H9 (cell line): ENCODE measurements at regions not wholly inside any gene's neighbourhood (a gene's known extent, or its start where the extent isn't known, plus 50 kb on each side); places are given as distances from the start of the nearest gene placed in this dataset.

Experiments
- DNase-seq: peaks from one replicate; pipeline ENCODE4 v3.0.0-alpha.2; 2017
- H2AFZ ChIP-seq: one replicate; pipeline ENCODE4 v1.6.1; 2013; ENCODE audit warnings: mild to moderate bottlenecking, low read length, control low read depth, moderate library complexity
- H2AK5ac ChIP-seq: 2 replicates; pipeline ENCODE4 v1.6.1; 2013; ENCODE audit warnings: low read length, control low read depth, mixed read lengths; ENCODE audit not compliant: insufficient read length
- H2BK120ac ChIP-seq: one replicate; pipeline ENCODE4 v1.6.1; 2013; ENCODE audit warnings: low read depth, mild to moderate bottlenecking, low read length, control low read depth, inconsistent platforms; ENCODE audit not compliant: poor library complexity, severe bottlenecking
- H2BK12ac ChIP-seq: 2 replicates; pipeline ENCODE4 v1.6.1; 2013; ENCODE audit warnings: low read length, control low read depth, mixed read lengths, low read depth; ENCODE audit not compliant: insufficient read length
- H2BK15ac ChIP-seq: 2 replicates; pipeline ENCODE4 v1.6.1; 2013; ENCODE audit warnings: low read depth, low read length, control low read depth
- H2BK20ac ChIP-seq: one replicate; pipeline ENCODE4 v1.6.1; 2013; ENCODE audit warnings: low read depth, mild to moderate bottlenecking, low read length, control low read depth, inconsistent platforms; ENCODE audit not compliant: poor library complexity, severe bottlenecking
- H2BK5ac ChIP-seq: 2 replicates; pipeline ENCODE4 v1.6.1; 2013; ENCODE audit warnings: low read length, control low read depth, mixed read lengths; ENCODE audit not compliant: insufficient read length
- H3K14ac ChIP-seq: 2 replicates; pipeline ENCODE4 v1.6.1; 2013; ENCODE audit warnings: low read length, control low read depth; ENCODE audit not compliant: insufficient read depth
- H3K18ac ChIP-seq: 2 replicates; pipeline ENCODE4 v1.6.1; 2013; ENCODE audit warnings: low read depth, mild to moderate bottlenecking, mixed read lengths, low read length, control low read depth; ENCODE audit not compliant: insufficient read length
- H3K23ac ChIP-seq: 2 replicates; pipeline ENCODE4 v1.6.1; 2013; ENCODE audit warnings: low read length, control low read depth, mixed read lengths, low read depth; ENCODE audit not compliant: insufficient read length
- H3K23me2 ChIP-seq: 2 replicates; pipeline ENCODE4 v1.6.1; 2013; ENCODE audit warnings: low read depth, mild to moderate bottlenecking, mixed read lengths, low read length, control low read depth; ENCODE audit not compliant: insufficient read length, poor library complexity, severe bottlenecking
- H3K27ac ChIP-seq: 2 replicates; pipeline ENCODE4 v1.5.1; 2013; ENCODE audit warnings: low read length, control low read depth, mixed read lengths, low read depth; ENCODE audit not compliant: insufficient read length
- H3K27me3 ChIP-seq: 2 replicates; pipeline ENCODE4 v1.6.1; 2013; ENCODE audit warnings: low read length, control low read depth, inconsistent platforms; ENCODE audit not compliant: insufficient read depth
- H3K4ac ChIP-seq: 2 replicates; pipeline ENCODE4 v1.6.1; 2013; ENCODE audit warnings: low read depth, mild to moderate bottlenecking, control low read depth, inconsistent platforms, low read length, moderate library complexity
- H3K4me1 ChIP-seq: 2 replicates; pipeline ENCODE4 v1.6.1; 2013; ENCODE audit warnings: low read length, control low read depth, inconsistent platforms; ENCODE audit not compliant: insufficient read depth
- H3K4me2 ChIP-seq: 2 replicates; pipeline ENCODE4 v1.6.1; 2013; ENCODE audit warnings: low read length, control low read depth, mixed read lengths; ENCODE audit not compliant: insufficient read length, insufficient read depth
- H3K56ac ChIP-seq: 2 replicates; pipeline ENCODE4 v1.6.1; 2013; ENCODE audit warnings: low read depth, mild to moderate bottlenecking, mixed read lengths, low read length, control low read depth; ENCODE audit not compliant: insufficient read length
- H3K79me1 ChIP-seq: 2 replicates; pipeline ENCODE4 v1.6.1; 2013; ENCODE audit warnings: low read depth, mild to moderate bottlenecking, moderate library complexity, low read length, control low read depth, inconsistent platforms; ENCODE audit not compliant: insufficient read depth, poor library complexity, severe bottlenecking
- H3K79me2 ChIP-seq: 2 replicates; pipeline ENCODE4 v1.6.1; 2013; ENCODE audit warnings: low read length, control low read depth, inconsistent platforms; ENCODE audit not compliant: insufficient read depth
- H3K9ac ChIP-seq: 2 replicates; pipeline ENCODE4 v1.6.1; 2013; ENCODE audit warnings: low read length, control low read depth, mixed read lengths; ENCODE audit not compliant: insufficient read length; ENCODE audit errors: extremely low read depth
- H3K9me3 ChIP-seq: one replicate; pipeline ENCODE4 v1.6.1; 2013; ENCODE audit warnings: low read depth, low read length, inconsistent platforms; ENCODE audit not compliant: control insufficient read depth
- H3T11ph ChIP-seq: one replicate; pipeline ENCODE4 v1.6.1; 2013; ENCODE audit warnings: mild to moderate bottlenecking, low read length, control low read depth, inconsistent platforms
- H4K20me1 ChIP-seq: one replicate; pipeline ENCODE4 v1.6.1; 2013; ENCODE audit not compliant: control insufficient read depth, insufficient read length, insufficient read depth
- H4K5ac ChIP-seq: 2 replicates; pipeline ENCODE4 v1.6.1; 2013; ENCODE audit warnings: low read depth, mild to moderate bottlenecking, mixed read lengths, low read length, control low read depth; ENCODE audit not compliant: insufficient read length
- H4K8ac ChIP-seq: replicated peaks from 2 replicates; pipeline ENCODE4 v1.6.1; 2013; ENCODE audit warnings: low read length, control low read depth, mixed read lengths, low read depth; ENCODE audit not compliant: insufficient read length
- H4K91ac ChIP-seq: 2 replicates; pipeline ENCODE4 v1.6.1; 2013; ENCODE audit warnings: low read depth, mild to moderate bottlenecking, moderate library complexity, mixed read lengths, low read length, control low read depth; ENCODE audit not compliant: insufficient read length
- H3K27ac Mint-ChIP-seq, 3 experiments: 2 replicates in 2 of 3; 3 replicates in 1 of 3; pipeline ENCODE4 v1.8.0; 2020 to 2021; ENCODE audit warnings: mixed read lengths in 3 of 3, mild to moderate bottlenecking in 1 of 3, moderate library complexity in 1 of 3
- H3K27me3 Mint-ChIP-seq: 2 replicates; pipeline ENCODE4 v1.8.0; 2021; ENCODE audit warnings: low read depth, mild to moderate bottlenecking, moderate library complexity, mixed read lengths
- H3K36me3 Mint-ChIP-seq, 3 experiments: 2 replicates in 2 of 3; 3 replicates in 1 of 3; pipeline ENCODE4 v1.8.0; 2020 to 2021; ENCODE audit warnings: low read depth in 3 of 3, mixed read lengths in 3 of 3; ENCODE audit not compliant: insufficient read depth in 1 of 3
- H3K4me1 Mint-ChIP-seq, 2 experiments: 2 replicates each; pipeline ENCODE4 v1.8.0; 2020; ENCODE audit warnings: mixed read lengths in 2 of 2
- H3K4me3 Mint-ChIP-seq, 2 experiments: 2 replicates in 1 of 2; 3 replicates in 1 of 2; pipeline ENCODE4 v1.8.0; 2020 to 2021; ENCODE audit warnings: mild to moderate bottlenecking in 2 of 2, mixed read lengths in 2 of 2, moderate library complexity in 1 of 2
- H3K9me3 Mint-ChIP-seq, 2 experiments: 2 replicates in 1 of 2; 3 replicates in 1 of 2; pipeline ENCODE4 v1.8.0; 2020; ENCODE audit warnings: mild to moderate bottlenecking in 2 of 2, mixed read lengths in 2 of 2, moderate library complexity in 1 of 2
- CTCF ChIP-seq: fragments of 200-600 bp; sonication (generic); conservative IDR thresholded peaks from 3 replicates; pipeline ENCODE4 v1.8.0; 2021; ENCODE audit warnings: antibody characterized with exemption, mild to moderate bottlenecking

DNA sequence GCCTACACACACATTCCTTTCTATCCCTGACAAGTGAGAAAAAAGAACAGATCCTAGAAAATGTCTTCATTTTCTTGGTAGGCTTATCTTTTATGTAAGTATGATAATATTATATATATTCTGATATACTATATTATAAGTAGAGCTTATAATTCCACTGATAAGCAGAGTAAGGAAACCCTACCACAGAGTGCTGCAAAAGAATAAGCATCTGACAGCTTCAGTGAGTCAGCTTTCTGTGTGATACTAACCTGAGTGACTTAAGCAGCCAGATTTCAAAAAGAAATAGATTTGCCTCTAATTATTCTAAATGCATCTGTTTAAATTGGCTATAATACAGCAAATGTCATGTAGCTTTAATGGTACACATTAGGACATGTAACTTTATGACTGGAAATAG, 656.0 kb downstream of the MCTP2 start:
- H3K27me3 ChIP-seq: no peaks in the 10 kb centered on the region
- no peak overlapping the region for H3K18ac ChIP-seq
- H2BK120ac ChIP-seq: no peak overlapping the region
- Mint-ChIP-seq H3K36me3 (peaks cover 0 to 12% (median 0%) of the 10 kb centered on the region in 3 experiments; a peak in 5 of 7 replicates), H3K9me3 (peaks cover 13 to 16% of the 10 kb centered on the region in 2 experiments), H3K4me3 (no peak overlapping the region), H3K4me1 (no peaks in the 10 kb centered on the region), H3K27ac (no peak overlapping the region), H3K27me3 (no peaks in the 10 kb centered on the region)
- H2BK15ac ChIP-seq: no peak overlapping the region
- no peak overlapping the region for H3K9ac ChIP-seq
- no peak overlapping the region for H3K4ac ChIP-seq
- H3K4me2 ChIP-seq: no peak overlapping the region
- no peak overlapping the region for H3K27ac ChIP-seq
- H4K91ac ChIP-seq: no peak overlapping the region
- H3K56ac ChIP-seq: no peak overlapping the region
- no peak overlapping the region for H2AK5ac ChIP-seq
- H3K14ac ChIP-seq: no peak overlapping the region
- no peak overlapping the region for H3K23ac ChIP-seq
- H2BK5ac ChIP-seq: no peak overlapping the region
- TF ChIP-seq CTCF: no peak
- no peak overlapping the region for H2BK20ac ChIP-seq
- no peaks in the 10 kb centered on the region for H4K20me1 ChIP-seq
- H3K9me3 ChIP-seq: no peaks in the 10 kb centered on the region
- no peaks in the 10 kb centered on the region for H3K23me2 ChIP-seq
- no peak overlapping the region for H2BK12ac ChIP-seq
- no peak overlapping the region for H3T11ph ChIP-seq
- no peaks in the 10 kb centered on the region for H3K4me1 ChIP-seq
- no peaks in the 10 kb centered on the region for H3K79me1 ChIP-seq
- DNase-seq: no peak
- H3K79me2 ChIP-seq: no peaks in the 10 kb centered on the region
- H2AFZ ChIP-seq: no peak overlapping the region
- H4K5ac ChIP-seq: no peak overlapping the region
- no peak overlapping the region for H4K8ac ChIP-seq
